ENCODE measurements at regions not wholly inside any gene's neighbourhood (a gene's known extent, or its start where the extent isn't known, plus 50 kb on each side); places are given as distances from the start of the nearest gene placed in this dataset.

GRCh38 chr4:45455217-45455616 lies 668.6 kb downstream of the GABRG1 start:
- TF ChIP-seq EZH2 (IDR thresholded peaks at IDR 0.05), result no peak
- no peak for TF ChIP-seq POLR2AphosphoS5 (IDR thresholded peaks at IDR 0.05; ENCODE audit: borderline replicate concordance, low read depth, low read length)
- TF ChIP-seq FOXP2 (optimal IDR thresholded peaks at IDR 0.05; ENCODE audit: control extremely low read depth, extremely low read length, insufficient read depth), result no peak
